ENCODE measurements at regions not wholly inside any gene's neighbourhood (a gene's known extent, or its start where the extent isn't known, plus 50 kb on each side); places are given as distances from the start of the nearest gene placed in this dataset.

DNA sequence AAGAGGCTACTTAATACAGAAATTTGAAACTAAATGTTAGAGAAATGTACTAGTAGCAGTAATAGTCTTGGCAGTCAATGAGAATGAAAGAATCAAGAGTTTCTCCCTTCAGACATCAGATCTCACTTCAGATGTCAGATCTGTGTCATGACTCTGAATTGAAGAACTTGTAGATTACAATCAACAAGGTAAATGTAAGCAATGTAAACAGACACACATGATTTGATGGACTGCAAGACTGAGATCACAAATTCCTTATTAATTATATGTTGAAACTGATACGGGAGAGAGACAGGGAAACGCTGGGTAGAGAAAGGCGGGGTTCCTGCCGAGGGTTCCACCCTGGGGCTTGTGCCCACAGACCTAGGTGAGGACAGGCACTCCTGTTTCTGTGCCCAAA is 65.5 kb upstream of the HHIP start:
- no peak for DNase-seq

DNA sequence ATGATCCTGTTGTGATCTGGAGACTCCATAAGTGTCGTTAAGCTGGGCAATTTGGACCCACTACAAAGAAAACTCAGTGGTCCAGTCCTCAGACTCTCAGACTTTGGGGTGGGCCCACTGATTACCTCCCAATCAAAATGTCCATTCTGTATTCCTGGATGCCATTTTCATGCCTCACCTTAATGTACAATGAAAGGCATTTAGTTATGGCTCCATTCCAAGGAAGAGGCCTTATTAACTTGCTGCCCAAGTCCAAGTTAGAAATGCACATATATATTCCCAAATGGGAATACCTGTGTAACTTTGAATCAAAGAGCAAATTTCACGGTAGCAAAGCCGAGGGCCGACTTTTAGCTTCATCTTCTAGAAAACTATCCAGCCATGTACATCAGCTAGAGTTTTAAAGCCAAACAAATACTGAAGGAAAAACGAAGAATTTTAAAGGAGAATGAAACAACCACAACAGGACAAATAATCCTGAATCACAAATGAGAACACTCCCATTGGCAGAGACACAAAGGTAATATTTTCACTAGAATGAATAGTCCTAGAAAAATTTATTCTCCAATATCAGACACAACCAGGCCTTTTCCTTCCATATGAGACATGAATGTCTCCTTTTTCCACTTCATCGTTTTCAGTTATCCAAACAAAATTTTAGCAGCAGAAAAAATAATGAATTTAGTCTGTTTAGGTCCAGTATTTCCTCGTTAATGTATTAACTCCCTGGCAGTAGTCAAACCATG is 63.7 kb upstream of the HHIP start:
- no peak for DNase-seq

DNA sequence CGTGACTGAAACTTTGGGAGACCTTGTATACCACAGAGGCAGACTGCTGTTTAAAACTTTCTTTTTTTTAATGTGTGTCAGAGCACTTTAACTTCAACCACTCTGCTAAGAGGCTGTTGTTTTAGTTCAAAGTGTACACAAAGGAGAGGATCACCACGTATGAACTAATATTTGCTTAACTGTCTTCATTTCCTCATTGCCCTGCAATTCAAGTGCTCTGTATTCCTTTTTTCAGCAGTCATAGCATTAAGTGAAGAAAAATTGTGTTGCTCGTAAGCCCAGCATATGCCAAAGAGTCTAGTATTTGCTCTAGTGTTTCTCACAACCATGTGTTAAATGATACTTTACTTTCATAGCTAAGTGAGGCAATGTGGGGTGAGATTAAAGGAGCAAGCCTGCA is 63.0 kb upstream of the HHIP start:
- no peak for DNase-seq

DNA sequence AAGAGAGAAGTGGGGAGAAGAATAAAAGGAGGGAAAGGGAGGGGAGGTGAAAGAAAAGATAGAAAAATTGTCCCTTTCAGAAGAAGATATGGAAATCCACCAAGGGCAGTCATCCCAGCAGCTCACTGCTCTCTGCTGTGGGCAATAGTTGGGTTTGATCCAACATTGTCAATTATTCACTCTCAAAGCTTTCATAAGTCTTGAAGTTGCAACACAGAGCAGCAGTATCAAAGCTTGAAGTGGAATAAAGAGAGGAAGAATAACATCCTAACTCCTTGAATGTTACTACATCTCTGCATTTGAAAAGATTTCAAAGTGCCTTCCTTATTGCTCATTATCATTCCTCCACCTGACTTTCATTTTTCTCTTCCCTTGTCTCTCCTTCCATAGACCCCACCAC is 62.3 kb upstream of the HHIP start:
- no peak for DNase-seq

DNA sequence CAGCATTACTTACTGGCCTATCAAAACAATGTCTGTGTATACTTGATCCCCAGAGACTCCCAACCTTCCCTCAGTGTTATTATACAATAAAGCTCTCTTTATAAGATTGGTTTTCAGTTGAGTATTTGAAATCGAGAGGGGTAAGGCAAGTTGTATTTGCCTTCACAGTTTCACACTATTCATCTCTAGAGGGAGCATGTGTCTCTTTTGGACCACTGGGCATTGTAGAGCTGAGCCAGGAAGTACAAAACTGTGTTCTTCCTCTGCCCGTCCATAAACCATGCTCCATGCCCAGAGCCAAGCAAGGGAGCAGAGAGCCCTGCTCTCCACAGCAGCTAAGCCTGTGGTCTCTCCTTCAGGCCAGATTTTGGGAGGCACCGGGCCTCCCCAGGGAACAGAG is 61.5 kb upstream of the HHIP start:
- no peak for DNase-seq

DNA sequence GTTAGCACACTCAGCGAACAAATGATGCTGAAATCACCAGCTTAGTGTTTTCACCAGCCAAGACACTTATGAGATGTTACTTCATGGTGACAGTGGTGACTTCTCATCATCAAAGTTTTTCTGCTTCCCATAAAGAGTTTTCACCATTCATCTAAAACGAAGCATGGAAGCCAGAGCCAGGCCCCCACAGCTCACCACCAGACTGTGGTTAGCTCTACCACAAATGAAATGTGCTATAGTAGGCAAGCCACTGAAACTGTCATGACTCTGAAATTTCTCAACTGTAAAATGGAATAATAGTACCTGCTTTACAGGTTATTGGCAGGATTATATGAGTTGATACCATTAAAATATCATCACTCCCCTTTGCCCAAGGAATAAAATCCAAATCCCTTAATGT is 56.4 kb upstream of the HHIP start:
- no peak for DNase-seq

DNA sequence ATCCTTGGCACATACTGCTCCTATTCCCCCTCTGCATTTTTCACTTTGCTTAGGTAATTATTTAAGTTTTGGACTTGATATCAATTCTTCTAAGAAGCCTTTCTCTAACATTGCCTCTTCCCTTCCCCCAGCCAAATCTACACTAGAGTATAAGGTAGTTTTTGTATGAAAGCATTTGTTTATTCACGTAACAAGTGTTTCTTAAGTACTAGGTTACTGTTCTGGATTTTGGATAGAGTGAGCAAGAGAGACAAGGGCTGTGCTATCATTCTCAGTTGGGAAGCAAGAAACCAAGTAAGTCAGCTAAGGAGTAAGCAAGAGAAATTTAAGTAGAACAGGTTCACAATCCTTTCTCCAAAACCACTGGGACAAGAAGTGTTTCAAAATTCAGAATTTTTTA is 55.9 kb upstream of the HHIP start:
- no peak for DNase-seq

DNA sequence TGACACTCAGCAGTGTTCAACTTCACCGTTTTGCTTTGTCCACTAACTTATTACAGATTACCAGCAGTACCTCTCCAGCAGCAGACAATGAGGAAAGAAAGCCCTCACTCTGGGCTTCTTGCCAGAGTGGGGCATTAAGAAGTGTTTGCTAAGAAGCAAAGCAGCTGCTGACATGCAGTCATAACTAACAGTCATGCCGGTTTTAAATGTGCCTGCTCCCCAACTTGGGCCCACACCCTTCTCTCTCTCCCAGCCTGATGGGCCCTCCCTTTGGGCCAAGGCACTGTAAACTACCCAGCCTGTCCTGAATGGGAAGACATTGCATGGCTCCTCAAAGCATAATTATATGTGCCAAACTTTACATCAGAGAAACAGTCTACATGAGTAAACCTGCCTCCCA is 54.6 kb upstream of the HHIP start:
- DNase-seq: no peak

DNA sequence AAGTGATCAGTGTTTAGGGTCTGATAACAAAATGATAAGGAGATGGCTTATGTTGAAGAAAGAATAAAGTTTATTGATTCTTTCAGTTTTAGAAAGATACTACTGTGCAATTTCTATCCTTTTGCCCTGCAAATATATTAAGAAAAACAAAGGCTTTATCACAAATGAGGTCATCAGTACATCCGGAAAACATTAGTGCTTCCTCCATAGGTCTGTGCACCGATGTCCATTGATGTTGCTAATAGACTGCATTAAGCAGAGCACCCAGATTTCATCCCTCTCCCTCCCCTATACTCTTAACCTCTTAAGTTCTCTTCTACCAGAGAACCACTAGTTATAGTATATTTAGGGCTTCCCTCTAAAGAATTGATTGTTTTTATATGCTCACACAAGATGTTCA is 53.7 kb upstream of the HHIP start:
- no peak for DNase-seq

DNA sequence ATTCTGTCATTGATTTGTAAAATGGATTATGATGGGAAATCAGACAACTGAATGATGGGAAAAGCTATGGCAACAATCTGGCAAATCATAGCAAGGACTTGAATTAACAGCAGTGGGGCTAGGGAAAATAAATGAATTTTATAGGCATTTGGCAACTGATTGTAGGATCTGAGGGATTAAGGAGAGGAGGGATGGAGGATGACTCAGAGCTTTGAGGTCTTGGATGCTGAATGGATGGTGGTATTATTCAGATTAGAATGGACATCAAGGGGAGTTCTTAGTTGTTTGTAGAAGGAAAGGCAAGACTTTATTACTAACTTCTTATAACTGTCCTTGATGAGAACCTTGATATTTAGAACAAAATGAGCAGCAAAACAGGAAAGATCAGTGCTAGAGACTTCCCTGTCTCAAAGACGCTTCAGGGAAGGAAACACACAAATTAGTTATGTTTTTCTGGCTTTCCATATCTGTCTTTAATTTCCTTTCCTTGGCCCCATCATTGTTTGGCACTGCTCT is 51.4 kb upstream of the HHIP start:
- DNase-seq: no peak

DNA sequence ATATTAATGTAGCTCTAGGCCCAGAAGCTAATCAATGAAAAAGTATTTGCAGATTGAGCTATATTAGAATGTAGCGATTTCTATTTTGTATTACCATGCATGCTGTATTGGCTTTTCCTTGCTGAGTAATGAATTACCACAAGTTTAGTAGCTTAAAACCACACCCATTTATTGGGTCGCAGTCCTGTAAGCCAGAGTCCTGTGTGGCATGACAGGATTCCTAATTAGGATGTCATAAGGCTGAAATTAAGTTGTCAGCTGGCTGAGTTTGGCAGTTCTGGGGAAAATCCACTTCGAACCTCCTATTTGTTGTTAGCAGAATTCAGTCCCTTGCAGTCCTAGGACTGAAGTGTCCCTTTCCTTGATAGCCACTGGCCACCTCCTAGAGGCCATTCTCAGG is 50.3 kb upstream of the HHIP start:
- no peak for DNase-seq

Data from NCI-H2171 (cell line).